ENCODE measurements at regions not wholly inside any gene's neighbourhood (a gene's known extent, or its start where the extent isn't known, plus 50 kb on each side); places are given as distances from the start of the nearest gene placed in this dataset.

GRCh38 chr9:129472651-129473102 lies 148.2 kb downstream of the C9orf50 start:
- TF ChIP-seq POLR2A (IDR thresholded peaks at IDR 0.05) = no peak
- TF ChIP-seq CTCF (IDR thresholded peaks at IDR 0.05) = no peak
